HCT116 (cell line): ENCODE measurements at regions not wholly inside any gene's neighbourhood (a gene's known extent, or its start where the extent isn't known, plus 50 kb on each side); places are given as distances from the start of the nearest gene placed in this dataset.

ENCODE experiments used
- ATAC-seq: fragments of 200-7000 bp; cut with Tn5 transposase; 2 replicates; pipeline ENCODE4 v1.9.1; 2020; ENCODE audit warnings: mild to moderate bottlenecking, moderate library complexity
- BruUV-seq: library from RNA; stranded (reverse); fragments of 400-500 nt; replicated peaks from 2 replicates; lab custom pipeline; 2021; lab: Mats Ljungman, UMichigan
- CTCF ChIA-PET: fragments of 300-600 bp; sonication (Branson Sonifier 250); formaldehyde crosslinking; loops from one replicate; lab custom pipeline; 2021; ENCODE audit warnings: antibody characterized with exemption; lab: Charles Lee
- POLR2A ChIA-PET: fragments of 300-600, 350-600 bp; sonication (Branson Sonifier 250); formaldehyde crosslinking; loops from one replicate; lab custom pipeline; 2021; ENCODE audit warnings: antibody characterized with exemption; lab: Charles Lee
- RAD21 ChIA-PET, 2 experiments: fragments of 300-600 bp; sonication (Branson Sonifier 250); formaldehyde crosslinking; loops; one replicate each; lab custom pipeline; 2023; ENCODE audit warnings: low total read pairs in 2 of 2; ENCODE audit not compliant: uncharacterized antibody in 2 of 2, unreplicated experiment in 2 of 2, low non-redundant PET in 1 of 2; lab: Charles Lee
- DNase-seq: peaks from one replicate; pipeline ENCODE4 v3.0.0-alpha.2; 2010; ENCODE audit warnings: low read depth, low spot score
- H2AFZ ChIP-seq: fragments of 200-600 bp; shearing (Covaris generic), sonication (generic); 2 replicates; pipeline ENCODE4 v1.6.1; 2017; ENCODE audit warnings: low read depth, mixed run types, mixed read lengths, antibody characterized with exemption, low read length; ENCODE audit not compliant: poor library complexity, severe bottlenecking
- H3K27ac ChIP-seq: 2 replicates; pipeline ENCODE4 v1.5.1; 2012; ENCODE audit warnings: low read depth, low read length
- H3K27me3 ChIP-seq: fragments of 200-600 bp; sonication (generic); 2 replicates; pipeline ENCODE4 v1.6.1; 2016; ENCODE audit warnings: mixed run types, low read length, mixed read lengths; ENCODE audit not compliant: insufficient read depth
- H3K36me3 ChIP-seq, 2 experiments: fragments of 200-500 bp in 1 of 2; fragments of 200-600 bp in 1 of 2; sonication (Bioruptor generic) in 1 of 2; sonication (generic) in 1 of 2; 2 replicates each; pipeline versions ENCODE4 v1.5.1 to v1.6.1; 2014 to 2016; ENCODE audit warnings: low read length in 2 of 2, inconsistent platforms in 1 of 2, mixed read lengths in 1 of 2, mixed run types in 1 of 2; ENCODE audit not compliant: insufficient read depth in 2 of 2, control insufficient read depth in 1 of 2
- H3K4me1 ChIP-seq, 2 experiments: fragments of 200-600 bp in 1 of 2; sonication (generic) in 1 of 2; 2 replicates each; pipeline versions ENCODE4 v1.5.1 to v1.6.1; 2012 to 2017; ENCODE audit warnings: low read length in 2 of 2, inconsistent platforms in 1 of 2, mild to moderate bottlenecking in 1 of 2, mixed read lengths in 1 of 2, mixed run types in 1 of 2, moderate library complexity in 1 of 2; ENCODE audit not compliant: insufficient read depth in 2 of 2, control insufficient read depth in 1 of 2
- H3K4me2 ChIP-seq: fragments of 200-600 bp; sonication (generic); 2 replicates; pipeline ENCODE4 v1.6.1; 2017; ENCODE audit warnings: mixed run types, low read length, mixed read lengths
- H3K4me3 ChIP-seq, 2 experiments: fragments of 200-600 bp in 1 of 2; sonication (generic) in 1 of 2; replicated peaks in 1 of 2; 2 replicates each; pipeline ENCODE4 v1.5.1; 2011 to 2016; ENCODE audit warnings: low read length in 2 of 2, control low read depth in 1 of 2, low read depth in 1 of 2, mild to moderate bottlenecking in 1 of 2, mixed read lengths in 1 of 2, mixed run types in 1 of 2
- H3K79me2 ChIP-seq: fragments of 200-600 bp; sonication (generic); 2 replicates; pipeline ENCODE4 v1.6.1; 2017; ENCODE audit warnings: mild to moderate bottlenecking, mixed run types, low read length, moderate library complexity, mixed read lengths; ENCODE audit not compliant: insufficient read depth
- H3K9ac ChIP-seq: fragments of 200-600 bp; sonication (generic); 2 replicates; pipeline ENCODE4 v1.6.1; 2016; ENCODE audit warnings: low read length, mixed read lengths
- H3K9me2 ChIP-seq: fragments of 200-600 bp; sonication (generic), shearing (Covaris generic); 2 replicates; pipeline ENCODE4 v1.6.1; 2017; ENCODE audit warnings: mixed run types, mild to moderate bottlenecking, moderate library complexity; ENCODE audit not compliant: insufficient read depth
- H3K9me3 ChIP-seq, 2 experiments: fragments of 200-500 bp in 1 of 2; fragments of 200-600 bp in 1 of 2; sonication (Bioruptor generic) in 1 of 2; sonication (generic) in 1 of 2; 2 replicates each; pipeline ENCODE4 v1.6.1; 2014 to 2017; ENCODE audit warnings: low read length in 2 of 2, mixed read lengths in 2 of 2, inconsistent platforms in 1 of 2, low read depth in 1 of 2, mild to moderate bottlenecking in 1 of 2, mixed run types in 1 of 2, moderate library complexity in 1 of 2; ENCODE audit not compliant: control insufficient read depth in 1 of 2, insufficient read depth in 1 of 2
- H4K20me1 ChIP-seq: fragments of 200-600 bp; sonication (generic), shearing (Covaris generic); 2 replicates; pipeline ENCODE4 v1.6.1; 2017; ENCODE audit warnings: mixed run types, mild to moderate bottlenecking, moderate library complexity; ENCODE audit not compliant: insufficient read depth
- CEBPB ChIP-seq: IDR thresholded peaks from 2 replicates; pipeline ENCODE4 v1.6.1; 2012; ENCODE audit warnings: low read depth
- ELF1 ChIP-seq: IDR thresholded peaks from 2 replicates; pipeline ENCODE4 v1.6.1; 2012; ENCODE audit warnings: low read depth, borderline replicate concordance
- EZH2phosphoT487 ChIP-seq: fragments of 200-600 bp; IDR thresholded peaks from 2 replicates; pipeline ENCODE4 v1.6.1; 2018; ENCODE audit warnings: antibody characterized with exemption, borderline replicate concordance
- JUND ChIP-seq: IDR thresholded peaks from 2 replicates; pipeline ENCODE4 v1.6.1; 2012
- POLR2AphosphoS5 ChIP-seq: IDR thresholded peaks from 2 replicates; pipeline ENCODE4 v1.6.1; 2011; ENCODE audit warnings: mild to moderate bottlenecking, low read depth, low read length, moderate library complexity
- SIN3A ChIP-seq: IDR thresholded peaks from 2 replicates; pipeline ENCODE4 v1.6.1; 2012; ENCODE audit warnings: low read depth
- YY1 ChIP-seq: IDR thresholded peaks from 2 replicates; pipeline ENCODE4 v1.6.1; 2011; ENCODE audit warnings: low read length, low read depth, moderate library complexity, mild to moderate bottlenecking; ENCODE audit not compliant: insufficient replicate concordance; ENCODE audit errors: extremely low read depth
- intact Hi-C: fragments of 100-400 bp; cut with micrococcal nuclease; formaldehyde crosslinking; loops from 2 replicates; pipeline ENCODE4 v1.10.0; 2022

DNA sequence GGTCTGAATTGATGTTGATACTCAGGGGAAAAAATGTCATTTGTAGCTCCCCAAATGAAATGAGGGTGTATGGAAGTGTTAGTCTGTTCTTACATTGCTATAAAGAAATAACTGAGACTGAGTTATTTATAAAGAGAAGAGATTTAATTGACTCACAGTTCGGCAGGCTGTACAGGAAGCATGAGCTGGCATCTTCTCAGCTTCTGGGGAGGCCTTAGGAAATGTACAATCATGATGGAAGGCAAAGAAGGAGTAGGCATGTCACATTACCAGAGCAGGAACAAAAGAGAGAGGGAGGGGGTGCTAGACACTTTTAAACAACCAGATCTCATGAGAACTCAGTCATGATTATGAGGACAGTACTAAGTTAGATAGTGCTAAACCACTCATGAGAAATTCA is 1199.9 kb upstream of the DIAPH2 start:
- no peak overlapping the region for H3K4me2 ChIP-seq
- no peak overlapping the region for H3K9ac ChIP-seq
- H3K36me3 ChIP-seq: no peaks in the 10 kb centered on the region
- no peak overlapping the region for H3K4me3 ChIP-seq
- CTCF ChIA-PET: no interaction called here
- BruUV-seq: no TSS peak
- ATAC-seq: no peak
- POLR2A ChIA-PET: no interaction called here
- RAD21 ChIA-PET: no interaction called here
- intact Hi-C loops: no loop called here
- TF ChIP-seq POLR2AphosphoS5 (no peak), JUND (no peak), YY1 (no peak), SIN3A (no peak), ELF1 (no peak)
- TF ChIP-seq, all 23 proteins: peak for 0
- Histone ChIP-seq H4K20me1 (no peaks in the 10 kb centered on the region), H2AFZ (no peak overlapping the region), H3K27ac (no peak overlapping the region), H3K79me2 (no peaks in the 10 kb centered on the region), H3K9me2 (no peaks in the 10 kb centered on the region), H3K9me3 (no peaks in the 10 kb centered on the region), H3K4me1 (no peaks in the 10 kb centered on the region), H3K27me3 (no peaks in the 10 kb centered on the region)
- DNase-seq: no peak

DNA sequence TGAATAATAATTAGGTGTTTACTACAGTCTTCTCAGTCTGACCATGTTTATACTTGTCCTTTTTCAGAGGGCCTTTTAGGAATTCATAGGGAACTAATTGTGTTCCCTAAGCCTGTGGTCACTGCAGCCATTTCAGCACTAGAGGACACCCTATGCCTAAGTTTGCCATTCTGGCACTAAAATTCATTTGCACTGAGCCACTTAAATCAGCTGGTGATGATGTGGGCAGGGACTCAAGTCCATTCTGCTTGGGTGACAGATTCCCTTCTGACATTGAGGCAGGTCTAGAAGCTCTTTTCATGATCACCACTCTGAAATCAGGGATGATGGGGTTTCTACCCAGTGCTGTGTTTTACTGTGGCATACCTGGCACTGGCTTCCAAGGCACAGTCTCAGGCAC is 1178.9 kb upstream of the DIAPH2 start:
- no peak for ATAC-seq
- ChIA-PET POLR2A (no interaction called here), RAD21 (no interaction called here)

More for the DNA sequence above, 1178.9 kb upstream of the DIAPH2 start:
- no peak for TF ChIP-seq CEBPB
- no peak for TF ChIP-seq EZH2phosphoT487
- Histone ChIP-seq H3K4me1 (no peaks in the 10 kb centered on the region), H3K9me2 (no peaks in the 10 kb centered on the region), H3K4me3 (no peak overlapping the region), H4K20me1 (no peaks in the 10 kb centered on the region), H3K79me2 (no peaks in the 10 kb centered on the region), H3K4me2 (no peak overlapping the region), H3K36me3 (no peaks in the 10 kb centered on the region), H2AFZ (no peak overlapping the region), H3K9ac (no peak overlapping the region), H3K9me3 (peaks cover 0 to 4% of the 10 kb centered on the region in 2 experiments; a peak in 1 of 4 replicates), H3K27me3 (no peaks in the 10 kb centered on the region), H3K27ac (no peak overlapping the region)
- DNase-seq: no peak
- CTCF ChIA-PET: no interaction called here
- intact Hi-C loops: no loop called here
- BruUV-seq: no TSS peak
